GM12872 (cell line): ENCODE measurements at regions not wholly inside any gene's neighbourhood (a gene's known extent, or its start where the extent isn't known, plus 50 kb on each side); places are given as distances from the start of the nearest gene placed in this dataset.

ENCODE experiments used
- CTCF ChIP-seq: IDR thresholded peaks from 3 replicates; pipeline ENCODE4 v1.5.1; 2011; ENCODE audit warnings: low read depth, mild to moderate bottlenecking, low read length, moderate library complexity; ENCODE audit not compliant: insufficient read depth

DNA sequence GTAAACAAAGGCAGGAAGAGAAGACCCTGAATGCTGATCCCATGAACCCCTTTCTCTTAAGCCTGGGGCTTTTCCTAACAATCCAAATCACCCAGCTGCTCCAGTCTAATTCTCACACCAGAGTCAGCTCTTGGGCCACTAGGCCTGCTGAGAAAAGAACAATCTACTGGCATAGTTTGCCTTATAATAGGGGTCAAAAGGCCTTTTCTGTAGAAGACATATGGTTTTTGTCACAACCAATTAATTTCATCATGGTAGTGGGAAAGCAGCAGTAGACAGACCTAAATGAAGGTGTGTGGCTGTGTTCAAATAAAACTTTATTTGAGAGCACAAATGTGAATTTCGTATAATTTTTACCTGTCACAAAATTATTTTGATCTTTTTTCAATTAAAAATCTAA, 994.7 kb upstream of the EPHA7 start:
- TF ChIP-seq CTCF = no peak

DNA sequence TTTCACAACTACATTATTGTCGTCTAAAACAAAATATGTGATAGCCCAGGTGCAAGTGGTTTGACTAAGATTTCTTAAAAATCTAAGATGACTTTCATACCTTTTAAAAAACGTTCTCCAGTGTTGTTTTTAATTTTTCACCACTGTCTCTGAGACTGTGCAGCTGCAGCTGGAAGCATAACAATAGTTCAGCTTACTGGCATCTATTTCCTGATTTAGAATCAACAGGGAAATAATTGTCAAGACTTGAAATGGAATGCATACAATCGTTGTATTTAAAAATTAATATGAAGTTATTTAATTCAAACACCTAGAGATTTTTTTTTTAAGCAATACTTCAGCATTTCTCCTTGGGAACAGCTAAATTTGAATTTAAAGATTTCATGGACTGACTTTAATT, 982.0 kb upstream of the EPHA7 start:
- no peak for TF ChIP-seq CTCF

GRCh38 chr6:94394822-94395221, 975.5 kb upstream of the EPHA7 start:
- TF ChIP-seq CTCF = no peak

DNA sequence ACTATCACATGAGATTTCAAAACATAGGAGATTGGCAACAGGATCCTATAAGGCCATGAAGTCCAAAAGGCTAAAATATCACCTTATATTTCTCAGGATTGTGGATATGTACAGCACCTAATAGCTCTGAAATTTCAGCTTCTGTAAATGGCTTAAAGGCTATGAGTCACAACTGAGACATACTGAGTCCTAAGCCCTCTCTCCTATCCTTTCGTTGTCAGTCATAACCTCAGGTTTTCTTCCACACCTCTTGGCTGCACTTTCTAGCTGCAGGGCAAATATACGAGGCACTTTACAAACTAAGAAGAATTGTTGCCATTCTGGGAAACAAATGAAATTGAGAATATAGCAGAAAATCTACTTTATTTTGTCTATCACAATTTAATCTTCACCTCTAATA, 969.9 kb upstream of the EPHA7 start:
- no peak for TF ChIP-seq CTCF

DNA sequence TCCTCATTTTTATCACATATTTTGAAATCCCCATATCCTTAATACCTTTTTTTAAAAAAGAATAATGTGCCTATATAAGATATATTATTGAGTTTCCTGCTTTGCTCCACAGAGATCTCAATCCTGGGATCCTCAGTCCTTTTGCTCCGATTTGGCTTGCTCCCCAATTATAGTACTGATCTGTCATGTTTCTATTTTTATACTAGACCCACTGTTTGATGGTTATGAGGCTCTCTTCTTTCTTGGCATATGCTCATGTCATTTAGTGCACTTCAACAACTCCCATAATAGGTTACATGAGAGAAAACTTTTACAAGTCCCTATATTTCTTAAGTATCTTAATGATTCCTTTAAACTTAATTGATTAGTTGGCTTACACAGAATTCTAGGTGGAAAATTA, 958.5 kb upstream of the EPHA7 start:
- no peak for TF ChIP-seq CTCF

DNA sequence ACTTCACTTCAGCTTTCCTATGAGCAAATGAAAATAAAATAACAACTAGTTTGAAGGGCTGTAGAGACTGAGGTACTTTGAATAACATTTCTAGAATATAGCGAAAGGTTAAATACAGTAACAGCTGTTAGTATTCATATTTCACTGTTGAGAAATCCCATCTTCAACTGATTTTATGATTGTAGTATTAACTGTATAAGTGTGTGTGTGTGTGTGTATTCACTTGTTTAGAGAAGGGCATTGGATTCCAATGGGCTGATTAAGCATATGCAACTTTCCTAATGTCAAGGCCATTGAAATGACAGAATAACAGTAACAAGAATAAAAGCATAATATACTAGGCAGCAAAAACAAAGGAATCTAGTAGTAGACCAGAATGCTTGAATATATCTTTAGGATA, 957.5 kb upstream of the EPHA7 start:
- no peak for TF ChIP-seq CTCF

DNA sequence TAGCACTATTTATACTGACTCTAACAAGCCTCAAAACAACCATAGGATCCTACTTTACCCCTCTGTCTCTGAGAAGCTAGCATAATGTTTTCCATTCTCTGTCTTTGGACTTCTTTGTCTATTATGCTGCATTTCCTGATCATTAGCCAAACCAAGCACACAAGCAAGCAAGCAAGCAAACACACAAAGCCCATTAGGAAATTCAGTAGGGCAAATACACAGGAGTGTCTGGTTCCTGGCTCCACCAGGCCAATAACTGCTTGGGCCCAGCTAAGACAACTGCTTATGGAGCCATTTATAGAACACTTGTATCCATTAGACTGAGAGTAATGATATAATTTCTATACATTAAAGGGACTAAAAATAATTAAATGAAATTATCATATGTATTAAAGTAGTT, 952.9 kb upstream of the EPHA7 start:
- no peak for TF ChIP-seq CTCF

GRCh38 chr6:94367316-94367715, 948.0 kb upstream of the EPHA7 start:
- TF ChIP-seq CTCF = no peak
